ENCODE measurements at regions not wholly inside any gene's neighbourhood (a gene's known extent, or its start where the extent isn't known, plus 50 kb on each side); places are given as distances from the start of the nearest gene placed in this dataset.
A peak's percentile ranks its signal among the peaks of the same experiment; 100 is the strongest.

DNA sequence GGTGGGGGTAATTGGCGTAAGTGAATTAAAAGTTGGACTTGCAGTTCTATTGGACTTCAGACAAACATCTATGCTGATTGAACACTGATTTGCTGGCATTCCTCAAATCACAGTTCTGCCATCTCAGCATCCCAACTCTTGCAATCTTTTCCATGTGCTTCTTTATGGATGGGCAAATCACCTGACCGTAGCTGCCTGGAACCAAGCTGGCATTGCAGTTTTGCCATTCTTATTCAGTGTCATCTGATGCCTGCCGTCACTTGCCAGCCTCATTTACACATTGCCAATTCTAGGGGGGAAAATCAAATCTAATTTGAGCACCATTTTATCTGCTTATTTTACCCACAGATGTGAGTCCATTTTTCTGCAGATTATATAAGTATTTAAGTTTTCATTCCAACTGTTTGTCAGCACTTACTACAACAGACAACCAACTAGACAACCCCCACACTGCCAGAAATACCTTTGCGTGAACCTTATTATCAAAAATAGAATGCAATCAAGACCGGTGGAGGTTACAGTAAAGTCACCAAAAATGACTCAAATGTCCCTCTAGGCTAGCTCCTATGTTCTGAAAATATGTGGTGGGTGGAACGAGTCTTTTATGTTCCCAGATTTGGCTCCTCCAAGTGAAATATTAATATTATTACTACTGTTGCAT, 172.3 kb upstream of the CTBP2 start:
- DNase-seq: no peak

DNA sequence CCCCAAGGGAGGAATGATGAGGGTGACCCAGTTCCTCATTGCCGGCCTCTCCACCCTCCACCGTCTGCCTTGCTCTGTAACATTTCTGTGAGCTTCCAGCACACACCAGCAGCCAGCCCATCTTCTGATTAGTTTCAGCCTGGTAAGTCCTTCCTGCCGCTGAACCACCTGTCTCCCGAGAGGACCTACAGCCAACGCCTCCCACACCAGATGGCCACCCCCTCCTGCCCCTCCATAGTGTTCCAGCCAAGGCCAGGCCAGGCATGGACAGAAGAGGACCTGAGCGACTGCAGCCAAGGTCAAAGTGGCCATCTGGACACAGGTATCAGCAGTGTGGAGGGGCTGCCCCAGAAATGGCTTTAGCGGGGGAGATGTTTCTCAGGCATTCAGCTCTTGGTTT, 170.7 kb upstream of the CTBP2 start:
- DNase-seq: no peak

DNA sequence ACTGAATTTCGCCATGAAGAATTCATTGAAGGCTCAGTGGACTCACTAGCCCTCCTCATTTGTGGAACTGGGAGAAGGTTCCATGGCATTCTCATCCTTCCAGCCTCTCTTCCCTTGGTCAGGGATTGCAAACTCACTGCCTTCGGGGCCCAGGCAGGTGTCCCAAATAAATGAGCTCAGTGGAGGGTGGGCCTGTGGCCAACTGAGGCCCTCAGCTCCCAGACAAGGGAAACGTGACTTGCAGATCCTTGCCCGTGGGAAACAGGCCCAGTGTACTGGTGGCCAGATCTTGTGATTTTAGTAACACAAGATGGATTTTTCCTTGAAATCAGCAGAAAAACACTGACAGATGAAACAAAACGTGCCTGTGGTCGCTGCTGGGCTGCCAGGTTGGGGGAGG, 168.7 kb upstream of the CTBP2 start:
- DNase-seq: no peak

DNA sequence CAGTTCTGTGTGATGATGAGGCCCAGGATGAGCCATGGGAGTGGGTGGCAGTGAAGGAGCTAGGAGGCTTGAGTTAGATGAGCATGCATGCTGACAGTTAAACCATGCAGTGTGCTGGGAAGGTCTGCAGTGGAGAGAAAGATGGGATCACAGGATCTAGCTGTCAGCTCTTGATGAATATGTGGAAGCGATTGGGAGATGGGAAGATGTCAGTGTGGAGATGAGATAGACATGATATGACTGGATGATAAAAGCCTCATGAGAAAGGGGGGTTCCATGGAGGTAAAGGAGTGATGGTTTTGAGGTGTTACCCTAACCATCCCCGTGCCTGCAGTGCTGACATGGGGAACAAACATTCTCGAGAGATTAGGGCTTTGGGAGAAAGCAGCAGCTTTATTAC, 165.0 kb upstream of the CTBP2 start:
- no peak for DNase-seq

- DNase-seq: no peak
Observed at GRCh38 chr10:125316436-125316835, 156.1 kb upstream of the CTBP2 start.

DNA sequence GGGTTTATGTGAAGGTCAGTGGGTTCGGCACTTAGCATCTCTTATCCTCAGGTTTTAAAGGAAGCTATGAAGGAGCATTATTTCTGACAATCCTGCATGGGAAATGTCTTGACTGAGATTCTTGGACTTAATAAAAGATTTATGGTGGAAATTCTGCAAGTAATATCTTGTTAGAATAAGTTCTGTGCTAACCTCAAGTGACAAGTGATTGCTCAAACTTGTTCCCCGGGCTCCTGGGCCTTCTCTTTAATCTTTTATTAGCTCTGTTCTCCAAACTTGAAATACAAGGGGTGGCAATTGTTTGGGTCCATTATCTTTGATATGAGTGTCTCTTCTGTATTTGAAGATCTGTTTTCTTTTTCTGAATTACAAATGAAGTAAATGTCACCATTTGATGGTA, 140.6 kb upstream of the CTBP2 start:
- no peak for DNase-seq

DNA sequence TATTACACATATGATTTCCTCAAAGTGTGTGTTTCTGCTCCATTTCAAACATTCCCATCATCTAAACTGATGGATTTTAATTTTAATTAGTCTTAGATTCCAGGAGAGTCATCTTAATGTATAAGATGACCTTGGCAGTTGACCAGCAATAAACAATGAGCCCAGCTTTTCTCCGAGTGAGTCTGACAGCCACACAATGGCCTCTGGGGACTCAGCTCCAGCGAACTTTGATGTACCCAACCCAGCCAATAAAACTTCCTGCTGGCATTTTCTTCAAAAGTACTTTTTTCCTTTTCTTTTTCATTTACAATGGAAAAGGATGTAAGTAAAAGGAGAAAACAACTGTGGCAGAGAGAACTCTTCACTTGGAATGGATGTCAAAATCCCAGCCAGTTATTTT, 139.1 kb upstream of the CTBP2 start:
- DNase-seq: no peak

DNA sequence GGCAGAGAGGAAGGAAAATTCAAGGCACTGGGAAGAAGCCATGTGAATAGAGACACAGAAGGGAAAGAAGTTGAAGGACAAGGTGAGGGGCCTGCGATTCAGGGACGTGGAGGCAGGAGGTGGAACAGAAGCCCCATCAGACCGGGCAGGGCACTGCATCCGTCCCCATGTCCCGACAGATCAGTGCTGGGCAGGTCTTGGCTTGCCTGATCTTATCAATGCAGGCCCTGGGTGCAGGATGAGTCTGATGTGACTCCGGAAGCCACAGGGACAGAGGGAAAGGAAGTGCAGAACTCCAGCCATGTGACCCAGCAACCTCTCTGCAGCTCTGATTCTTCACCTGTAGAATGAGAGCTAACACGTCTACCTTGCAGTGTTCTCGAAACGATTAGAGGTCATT, 136.2 kb upstream of the CTBP2 start:
- no peak for DNase-seq

GRCh38 chr10:125294109-125294508, 133.7 kb upstream of the CTBP2 start:
- DNase-seq: no peak

DNA sequence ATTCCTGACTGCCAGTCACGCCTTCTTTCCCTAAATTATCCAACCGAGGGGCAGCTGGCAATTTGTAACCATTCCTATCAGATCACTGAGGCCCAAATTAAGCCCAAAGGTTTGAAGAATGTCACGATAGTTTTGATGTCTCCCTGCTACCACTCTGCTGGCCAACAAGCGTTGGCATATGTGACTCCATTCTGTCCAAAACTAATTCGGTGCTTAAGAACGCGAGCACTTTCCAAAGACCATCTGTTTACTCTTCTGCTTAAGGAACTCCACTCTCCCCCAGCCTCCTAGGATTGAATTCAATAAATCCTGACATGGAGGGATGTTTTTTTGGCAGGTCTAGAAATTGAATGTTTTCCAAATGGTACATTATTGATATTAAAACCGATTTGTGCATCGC, 131.5 kb upstream of the CTBP2 start:
- no peak for DNase-seq

GRCh38 chr10:125289461-125289860, 129.1 kb upstream of the CTBP2 start:
- DNase-seq: no peak

DNA sequence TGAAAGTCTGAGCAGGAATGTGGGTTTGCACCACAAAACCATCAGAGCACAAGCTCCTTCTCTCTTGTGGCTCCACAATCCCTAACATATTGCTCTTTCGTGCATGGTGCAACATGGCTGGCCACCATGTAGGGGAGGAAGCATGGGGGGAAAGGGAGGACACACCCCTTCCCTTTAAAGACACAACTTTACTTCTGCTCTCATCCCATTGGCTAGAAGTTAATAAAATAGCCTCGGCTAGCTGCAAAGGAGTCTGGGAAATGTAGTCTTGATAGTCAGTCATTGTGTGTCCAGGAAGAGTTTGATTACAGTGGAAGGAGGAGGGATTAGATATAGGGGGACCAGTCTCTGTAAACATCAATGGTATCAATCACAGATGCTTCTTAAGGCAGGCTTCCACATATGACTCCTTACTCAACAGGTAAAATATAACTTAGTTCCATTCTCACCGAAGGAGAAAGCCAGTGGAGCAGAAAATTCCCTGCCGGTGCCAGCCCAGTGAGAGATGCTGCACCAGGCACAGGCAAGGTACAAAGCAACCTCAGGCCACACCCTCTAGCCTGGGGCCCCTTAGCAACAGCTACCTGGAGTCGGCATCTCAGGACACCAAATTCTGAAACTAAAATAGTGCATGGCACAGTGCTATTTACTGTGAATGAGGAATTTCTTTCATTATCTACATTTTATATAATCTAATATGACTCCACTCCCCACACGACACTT, 124.7 kb upstream of the CTBP2 start:
- DNase-seq: no peak

GRCh38 chr10:125283836-125284614, 123.7 kb upstream of the CTBP2 start:
- DNase-seq: no peak

- DNase-seq: peak; percentile 4
Observed at GRCh38 chr10:125283191-125283835, 123.0 kb upstream of the CTBP2 start.

- no peak for DNase-seq
Observed at GRCh38 chr10:125281091-125281490, 120.7 kb upstream of the CTBP2 start.

- no peak for DNase-seq
Observed at GRCh38 chr10:125276133-125276532, 115.8 kb upstream of the CTBP2 start.

DNA sequence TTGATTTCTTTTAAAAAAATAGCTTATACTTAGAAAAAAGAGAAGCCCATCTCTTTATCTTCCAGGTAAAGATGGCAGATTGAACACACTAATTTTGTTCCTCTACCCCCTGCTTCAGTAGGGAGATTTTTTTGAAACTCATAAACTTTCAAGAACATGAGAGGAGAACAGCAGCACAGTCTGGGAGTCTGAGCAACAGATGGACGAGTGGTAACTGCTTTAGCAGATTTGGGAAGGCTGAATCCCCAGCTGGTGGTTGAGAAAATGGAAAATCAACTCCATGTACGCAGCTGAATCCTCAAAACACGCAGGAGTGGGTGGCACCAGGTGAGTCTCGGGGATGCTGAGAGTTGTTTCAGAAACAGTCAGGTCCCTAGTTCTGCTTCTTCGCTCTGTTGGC, 114.6 kb upstream of the CTBP2 start:
- DNase-seq: no peak

DNA sequence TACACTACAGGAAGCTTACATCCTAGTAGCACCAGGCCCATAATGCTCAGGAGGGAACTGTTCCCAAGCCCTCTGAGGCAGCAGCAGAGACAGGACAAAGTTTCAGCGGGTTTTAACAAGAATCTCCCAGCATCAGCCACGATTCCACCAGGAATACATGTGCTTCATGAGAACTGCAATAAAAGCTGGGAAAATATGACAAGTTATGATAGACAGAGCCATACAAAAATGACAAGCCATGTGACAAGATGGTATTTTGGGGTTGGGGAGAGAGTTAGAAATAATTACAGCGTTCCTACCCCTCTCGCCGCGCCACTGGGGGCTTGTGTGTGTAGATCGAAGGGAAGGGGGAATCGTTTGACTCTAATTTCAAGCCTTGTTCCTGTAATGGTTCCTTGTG, 112.7 kb upstream of the CTBP2 start:
- DNase-seq: no peak

DNA sequence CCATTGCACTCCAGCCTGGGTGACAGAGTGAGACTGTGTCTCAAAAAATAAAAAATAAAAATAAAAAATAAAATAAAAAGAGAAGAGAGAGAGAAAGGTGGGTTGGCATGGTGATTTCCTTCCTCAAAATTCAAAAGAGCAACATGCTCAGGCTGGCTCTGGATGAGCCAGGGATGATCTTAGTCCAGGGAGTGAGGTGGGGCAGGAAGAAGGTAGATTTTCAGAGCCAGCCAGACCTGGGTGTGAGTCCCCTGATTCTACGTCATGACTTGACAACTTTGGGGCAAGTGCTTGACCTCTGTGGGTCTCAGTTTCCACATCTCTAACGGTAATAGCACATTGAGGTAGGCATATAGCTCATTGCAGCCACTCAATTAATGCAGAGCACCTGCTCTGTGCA, 109.4 kb upstream of the CTBP2 start:
- DNase-seq: no peak

GRCh38 chr10:125266966-125267365, 106.6 kb upstream of the CTBP2 start:
- DNase-seq: no peak

DNA sequence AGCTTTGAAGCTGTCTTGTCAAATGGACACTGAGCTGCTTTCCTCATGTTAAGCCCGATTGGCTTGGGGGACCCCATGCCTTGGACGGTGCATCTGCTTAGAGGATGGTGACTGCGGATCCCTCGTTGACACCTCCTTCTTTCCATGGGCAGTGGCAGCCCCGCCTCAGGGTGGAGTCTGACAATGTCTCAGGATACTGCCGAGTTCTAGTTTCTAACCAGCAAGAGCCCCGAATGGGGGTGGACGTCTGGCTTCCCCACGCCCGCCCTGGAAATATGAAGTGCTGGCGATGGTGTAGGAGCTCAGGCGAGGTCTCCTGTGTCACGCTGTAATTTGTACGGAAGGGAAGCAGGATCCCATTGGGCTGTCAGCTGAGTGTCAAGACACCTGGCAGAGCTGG, 106.2 kb upstream of the CTBP2 start:
- no peak for DNase-seq

DNA sequence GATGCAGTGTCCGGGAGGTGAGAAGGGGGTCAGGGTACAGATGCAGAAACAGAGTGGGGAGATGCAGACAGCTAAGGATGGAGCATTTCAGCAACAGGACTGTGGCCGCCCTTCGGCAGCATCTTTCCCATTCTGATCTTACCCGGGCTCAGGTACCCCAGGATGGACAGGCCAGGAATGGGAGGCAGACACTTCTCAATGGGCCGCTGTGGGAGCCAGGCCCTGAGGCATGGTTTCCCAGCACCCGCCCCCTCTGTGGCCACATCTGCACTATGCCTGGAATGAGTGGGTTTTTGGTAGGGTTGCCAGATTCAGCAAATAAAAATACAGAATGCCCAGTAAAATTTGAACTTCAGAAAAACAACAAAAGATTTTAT, 105.2 kb upstream of the CTBP2 start:
- DNase-seq: no peak

DNA sequence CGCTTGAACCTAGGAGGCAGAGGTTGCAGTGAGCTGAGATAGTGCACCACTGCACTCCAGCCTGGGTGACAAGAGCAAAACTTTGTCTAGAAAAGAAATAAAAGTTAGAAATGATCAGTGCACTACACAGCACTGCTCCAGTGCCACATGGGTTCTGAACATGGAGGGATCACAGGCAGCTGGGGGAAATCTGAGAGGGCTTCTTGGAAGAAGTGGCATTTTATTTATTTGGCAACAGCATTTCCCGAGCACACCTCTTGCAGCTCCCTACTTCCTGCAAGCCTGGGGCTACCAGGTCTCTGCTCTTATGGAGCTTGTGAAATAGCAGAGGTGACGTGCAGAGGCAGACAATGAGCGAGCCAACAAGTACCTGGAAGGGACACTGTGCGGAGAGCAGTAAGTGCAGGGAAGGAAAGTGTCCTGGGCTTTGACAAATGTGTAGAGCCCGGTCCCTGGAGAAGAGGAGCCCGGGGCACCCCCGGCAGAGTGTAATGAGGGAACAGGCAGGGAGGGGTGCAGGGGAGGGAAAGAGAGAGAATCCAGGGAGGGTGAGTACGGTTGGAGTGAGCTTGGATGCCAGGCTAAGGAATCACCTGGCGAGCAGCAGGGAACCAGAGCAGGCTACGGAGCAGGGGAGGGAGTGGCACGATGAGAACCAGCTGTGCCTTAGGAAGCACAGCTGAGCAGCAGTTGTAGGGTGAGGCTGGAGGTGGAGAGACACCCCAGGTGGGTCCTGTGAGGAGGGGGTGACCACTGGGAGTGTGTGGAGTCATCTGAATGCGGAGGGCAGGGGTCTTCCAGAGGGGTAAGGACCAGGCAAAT, 104.6 kb upstream of the CTBP2 start:
- DNase-seq: no peak

Measured in inflammatory macrophage treated with lipopolysaccharide for 4 hours (primary cell).